AG09319 (cell line): ENCODE measurements at regions not wholly inside any gene's neighbourhood (a gene's known extent, or its start where the extent isn't known, plus 50 kb on each side); places are given as distances from the start of the nearest gene placed in this dataset.

Experiments
- DNase-seq: peaks from one replicate; pipeline ENCODE4 v3.0.0-alpha.2; 2010; ENCODE audit warnings: low read depth; ENCODE audit errors: extremely low read depth
- TF ChIP-seq, protein P1 (sequence below): IDR thresholded peaks from 2 replicates; pipeline ENCODE4 v1.5.1; 2011; ENCODE audit warnings: low read depth, mild to moderate bottlenecking, inconsistent platforms, low read length, moderate library complexity

DNA sequence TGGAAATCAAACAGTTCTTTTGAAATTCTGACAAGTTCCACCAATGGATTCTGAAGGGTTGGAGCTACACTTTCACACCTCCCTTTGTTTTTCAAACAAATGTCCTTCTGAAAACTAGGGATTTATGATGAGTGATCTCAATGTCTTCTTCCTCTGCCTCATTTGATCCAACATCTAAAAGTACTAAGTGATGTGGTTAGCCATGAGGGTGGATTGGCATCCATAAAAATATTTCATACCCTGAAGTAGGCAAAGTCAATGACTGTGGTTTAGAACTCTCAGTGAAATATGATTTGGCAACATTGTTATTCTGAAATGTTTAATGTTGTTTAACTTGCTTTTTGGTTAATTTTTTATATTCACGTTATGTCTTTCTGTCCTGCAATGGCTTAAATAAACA, 136.9 kb downstream of the MBL2 start:
- no peak for DNase-seq
- TF ChIP-seq, protein P1, sequence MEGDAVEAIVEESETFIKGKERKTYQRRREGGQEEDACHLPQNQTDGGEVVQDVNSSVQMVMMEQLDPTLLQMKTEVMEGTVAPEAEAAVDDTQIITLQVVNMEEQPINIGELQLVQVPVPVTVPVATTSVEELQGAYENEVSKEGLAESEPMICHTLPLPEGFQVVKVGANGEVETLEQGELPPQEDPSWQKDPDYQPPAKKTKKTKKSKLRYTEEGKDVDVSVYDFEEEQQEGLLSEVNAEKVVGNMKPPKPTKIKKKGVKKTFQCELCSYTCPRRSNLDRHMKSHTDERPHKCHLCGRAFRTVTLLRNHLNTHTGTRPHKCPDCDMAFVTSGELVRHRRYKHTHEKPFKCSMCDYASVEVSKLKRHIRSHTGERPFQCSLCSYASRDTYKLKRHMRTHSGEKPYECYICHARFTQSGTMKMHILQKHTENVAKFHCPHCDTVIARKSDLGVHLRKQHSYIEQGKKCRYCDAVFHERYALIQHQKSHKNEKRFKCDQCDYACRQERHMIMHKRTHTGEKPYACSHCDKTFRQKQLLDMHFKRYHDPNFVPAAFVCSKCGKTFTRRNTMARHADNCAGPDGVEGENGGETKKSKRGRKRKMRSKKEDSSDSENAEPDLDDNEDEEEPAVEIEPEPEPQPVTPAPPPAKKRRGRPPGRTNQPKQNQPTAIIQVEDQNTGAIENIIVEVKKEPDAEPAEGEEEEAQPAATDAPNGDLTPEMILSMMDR = no peak

DNA sequence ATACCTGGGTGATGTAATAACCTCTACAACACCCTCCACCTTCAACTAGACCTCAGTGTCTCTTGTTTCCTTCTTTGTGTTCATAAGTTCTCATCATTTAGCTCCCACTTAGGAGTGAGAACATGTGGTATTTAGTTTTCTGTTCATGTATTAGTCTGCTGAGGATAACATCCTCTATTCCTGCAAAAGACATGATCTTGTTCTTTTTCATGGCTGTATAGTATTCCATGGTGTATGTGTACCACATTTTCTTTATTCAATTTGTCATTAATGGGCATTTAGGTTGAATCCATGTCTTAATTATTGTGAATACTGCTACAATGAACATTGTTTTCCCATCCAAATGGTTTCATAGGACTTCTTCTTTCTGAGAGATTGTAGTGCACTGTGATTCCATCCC, 135.7 kb downstream of the MBL2 start:
- TF ChIP-seq, protein P1 = no peak
- no peak for DNase-seq

DNA sequence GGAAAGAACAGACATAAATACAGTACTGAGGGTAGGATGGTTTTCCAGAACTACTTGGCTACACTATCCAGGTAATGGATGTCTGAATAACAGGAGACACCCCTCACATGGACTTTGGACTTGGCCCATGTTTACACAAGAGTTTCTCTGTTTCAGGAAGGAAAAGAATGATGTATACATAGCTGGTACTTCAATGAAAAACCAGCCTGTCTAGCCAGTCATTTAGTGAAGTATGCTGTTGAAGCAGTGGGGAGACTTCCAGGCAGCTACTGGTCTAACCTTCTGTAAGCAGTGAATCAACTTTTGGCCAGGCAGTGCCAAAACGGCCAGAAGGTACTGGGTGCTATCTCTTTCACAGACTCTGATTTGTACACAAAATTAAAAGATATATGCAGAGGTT, 135.0 kb downstream of the MBL2 start:
- TF ChIP-seq, protein P1 = no peak
- no peak for DNase-seq

DNA sequence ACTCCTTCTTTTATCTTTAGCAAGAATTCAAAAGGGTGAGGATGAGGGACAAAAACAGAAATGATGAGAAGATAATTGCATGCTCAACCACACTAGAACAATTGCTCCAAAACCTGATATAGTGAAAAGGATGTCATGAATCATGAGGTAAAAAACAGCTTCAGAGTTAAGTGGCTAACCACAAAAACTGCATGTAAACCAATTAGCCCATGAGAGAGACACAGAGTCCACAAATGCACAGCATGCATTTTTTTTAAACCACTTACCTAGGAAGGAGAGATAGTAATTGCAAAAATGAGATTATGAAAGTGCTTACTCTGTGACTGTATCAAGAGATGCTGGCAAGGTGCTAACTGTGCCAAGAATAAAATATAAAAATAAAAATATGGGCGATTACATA, 132.9 kb downstream of the MBL2 start:
- TF ChIP-seq, protein P1 = no peak
- DNase-seq = no peak

DNA sequence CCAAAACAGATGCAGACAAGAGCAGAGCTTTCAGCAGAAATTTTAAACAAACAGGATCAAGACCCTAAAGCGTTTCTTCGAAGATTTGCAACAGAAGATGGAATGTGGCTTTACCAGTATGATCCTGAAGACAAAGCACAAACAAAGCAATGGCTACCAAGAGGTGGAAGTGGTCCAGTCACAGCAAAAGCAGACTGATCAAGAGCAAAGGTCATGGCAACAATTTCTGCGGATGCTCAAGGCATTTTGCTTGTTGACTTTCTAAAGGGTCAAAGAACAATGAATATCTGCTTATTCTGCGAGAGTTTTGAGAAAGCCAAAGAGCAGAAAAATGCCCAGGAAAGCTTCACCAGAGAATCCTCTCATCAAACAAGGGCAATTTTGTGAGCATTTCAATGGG, 130.4 kb downstream of the MBL2 start:
- TF ChIP-seq, protein P1 = no peak
- no peak for DNase-seq

DNA sequence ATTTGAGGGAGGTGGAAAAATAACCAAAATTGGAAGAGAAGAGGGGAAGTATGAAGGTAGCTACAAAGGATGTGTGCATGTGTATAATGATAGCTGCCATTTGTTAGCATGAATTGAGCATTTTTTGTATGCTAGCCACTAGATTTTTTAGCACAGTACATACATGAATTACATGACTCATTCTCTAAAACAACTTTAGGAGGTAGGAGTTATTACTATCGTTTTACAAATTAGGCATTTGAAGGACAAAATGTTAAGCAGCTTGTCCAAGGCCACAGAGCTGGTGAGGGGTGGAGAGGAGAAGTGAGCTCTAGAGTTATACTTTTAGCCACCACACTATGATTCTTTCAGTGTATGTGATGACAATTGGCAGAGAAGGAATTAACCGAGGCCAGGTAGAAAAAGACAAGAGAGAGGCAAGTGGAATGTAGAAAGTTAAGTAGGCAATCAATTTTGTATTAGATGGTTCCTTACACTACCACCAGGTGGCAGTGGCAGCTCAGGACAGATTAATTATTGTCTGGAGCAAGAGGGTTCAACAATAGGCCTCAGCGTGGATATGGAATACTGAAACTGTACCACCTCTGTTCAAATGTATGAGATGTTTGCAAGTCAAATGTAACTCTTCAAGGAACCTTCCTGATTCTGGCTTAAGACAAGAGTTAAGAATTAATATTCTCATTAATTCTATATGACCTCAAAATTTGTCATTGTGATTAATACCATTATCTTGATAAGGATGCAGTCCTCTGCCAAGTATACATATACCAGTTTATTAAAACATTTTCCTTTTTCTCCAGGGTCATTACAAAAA, 128.0 kb downstream of the MBL2 start:
- TF ChIP-seq, protein P1 = peak; percentile 67
- DNase-seq = no peak

DNA sequence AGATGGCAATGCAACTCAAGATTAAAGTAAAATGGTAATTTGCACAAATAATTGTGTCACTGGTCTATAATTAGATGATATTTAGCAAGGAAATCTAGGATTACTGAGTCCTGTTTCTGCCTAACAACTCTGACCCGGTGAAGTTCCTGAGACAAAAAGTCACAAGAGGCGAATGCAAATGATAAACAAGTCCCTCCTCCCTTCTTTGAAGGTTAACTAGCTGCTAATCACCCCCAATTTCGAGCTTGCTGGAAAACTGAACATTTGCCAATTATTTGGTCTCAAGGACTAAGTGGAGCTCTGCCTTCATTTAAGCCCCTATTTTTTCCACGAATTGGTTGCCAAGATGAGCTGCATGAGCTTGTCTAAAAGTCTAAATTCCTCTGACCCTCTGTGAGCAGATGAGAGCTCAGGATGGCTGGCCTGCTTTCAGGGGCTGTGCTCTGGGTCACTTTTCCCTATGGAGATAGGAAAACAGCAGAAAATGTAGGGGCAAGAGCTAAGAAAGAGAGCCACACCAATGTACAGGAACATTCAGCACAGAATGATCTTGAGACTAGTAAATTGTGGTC, 127.3 kb downstream of the MBL2 start:
- DNase-seq = no peak
- TF ChIP-seq, protein P1 = no peak
